Endothelial cell (in vitro differentiated cells): ENCODE measurements at regions not wholly inside any gene's neighbourhood (a gene's known extent, or its start where the extent isn't known, plus 50 kb on each side); places are given as distances from the start of the nearest gene placed in this dataset.

Experiments
- DNase-seq: peaks from one replicate; pipeline ENCODE4 v3.0.0; 2021; ENCODE audit warnings: low spot score
- H3K27ac Mint-ChIP-seq: one replicate; pipeline ENCODE4 v1.8.0; 2021; ENCODE audit warnings: mixed read lengths, inconsistent platforms; ENCODE audit not compliant: unreplicated experiment
- H3K27me3 Mint-ChIP-seq: one replicate; pipeline ENCODE4 v1.8.0; 2021; ENCODE audit warnings: mild to moderate bottlenecking, moderate library complexity, mixed read lengths, inconsistent platforms; ENCODE audit not compliant: unreplicated experiment
- H3K36me3 Mint-ChIP-seq: one replicate; pipeline ENCODE4 v1.8.0; 2021; ENCODE audit warnings: mild to moderate bottlenecking, low read depth, mixed read lengths, inconsistent platforms; ENCODE audit not compliant: unreplicated experiment
- H3K4me1 Mint-ChIP-seq: one replicate; pipeline ENCODE4 v1.8.0; 2021; ENCODE audit warnings: mild to moderate bottlenecking, mixed read lengths, inconsistent platforms; ENCODE audit not compliant: unreplicated experiment
- H3K4me3 Mint-ChIP-seq: one replicate; pipeline ENCODE4 v1.8.0; 2021; ENCODE audit warnings: mild to moderate bottlenecking, mixed read lengths, inconsistent platforms; ENCODE audit not compliant: unreplicated experiment
- H3K9me3 Mint-ChIP-seq: one replicate; pipeline ENCODE4 v1.8.0; 2021; ENCODE audit warnings: mixed read lengths, inconsistent platforms; ENCODE audit not compliant: unreplicated experiment
- CTCF ChIP-seq: fragments of 200-600 bp; sonication (generic); IDR thresholded peaks from one replicate; pipeline ENCODE4 v1.5.0; 2021; ENCODE audit warnings: antibody characterized with exemption; ENCODE audit not compliant: unreplicated experiment

- H3K27ac Mint-ChIP-seq, result no peak overlapping the region
- no peaks in the 10 kb centered on the region for H3K27me3 Mint-ChIP-seq
- no peak overlapping the region for H3K4me3 Mint-ChIP-seq
- H3K4me1 Mint-ChIP-seq, result no peaks in the 10 kb centered on the region
- DNase-seq, result no peak
- TF ChIP-seq CTCF, result no peak
- no peaks in the 10 kb centered on the region for H3K36me3 Mint-ChIP-seq
- H3K9me3 Mint-ChIP-seq, result no peaks in the 10 kb centered on the region
Measured at GRCh38 chr18:45399146-45399545, 216.1 kb upstream of the SLC14A2 start.

DNA sequence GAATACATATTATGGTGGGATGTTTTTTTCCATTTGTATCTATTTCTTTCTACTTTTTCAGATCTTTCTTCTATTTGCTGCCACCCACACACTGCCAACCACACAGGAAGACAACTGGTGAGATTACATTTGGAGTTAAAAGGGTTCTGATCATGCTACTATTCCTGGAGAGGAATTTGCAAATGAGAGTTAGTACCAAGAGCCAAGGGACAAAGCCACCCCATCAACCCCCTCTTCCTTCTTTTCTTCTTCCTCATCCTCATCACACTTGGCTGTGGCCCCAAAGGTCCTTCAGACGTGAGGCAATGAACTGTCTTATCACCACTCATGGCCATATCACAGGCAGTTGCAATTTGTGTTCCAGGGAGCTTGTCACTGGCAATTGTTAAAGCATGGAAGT lies 215.6 kb upstream of the SLC14A2 start:
- Mint-ChIP-seq H3K4me3 (no peak overlapping the region), H3K27me3 (no peaks in the 10 kb centered on the region), H3K27ac (no peak overlapping the region), H3K36me3 (no peaks in the 10 kb centered on the region), H3K4me1 (no peaks in the 10 kb centered on the region), H3K9me3 (no peaks in the 10 kb centered on the region)
- TF ChIP-seq CTCF, result no peak
- DNase-seq, result no peak

DNA sequence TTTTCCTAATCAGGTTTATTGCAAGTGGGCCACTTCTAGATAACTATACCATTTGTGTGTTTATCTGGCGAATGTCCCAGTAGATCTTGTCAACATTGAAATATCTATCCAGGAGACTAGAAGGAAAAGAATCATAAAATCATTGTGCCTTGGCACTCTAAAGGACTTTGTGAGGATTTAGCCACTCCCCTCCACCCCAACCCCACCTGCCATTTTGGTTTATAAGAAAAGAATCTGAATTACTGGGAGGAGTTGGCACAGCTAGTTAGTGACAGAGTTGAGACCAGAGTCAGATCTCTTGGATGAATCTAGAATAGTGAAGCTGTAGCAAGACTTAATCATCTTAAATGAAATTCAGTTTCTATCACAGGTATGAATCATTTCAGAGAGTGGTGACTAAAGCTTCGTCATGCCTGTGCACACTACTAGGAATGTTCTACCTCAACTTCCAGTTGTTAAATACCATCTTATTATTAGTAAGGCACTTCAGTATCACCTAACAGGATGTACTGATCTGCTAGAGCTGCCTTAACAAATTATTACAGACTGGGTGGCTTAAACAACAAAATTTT lies 212.7 kb upstream of the SLC14A2 start:
- TF ChIP-seq CTCF, result no peak
- no peak for DNase-seq
- Mint-ChIP-seq H3K36me3 (no peaks in the 10 kb centered on the region), H3K27me3 (peaks cover 2% of the 10 kb centered on the region), H3K4me1 (no peaks in the 10 kb centered on the region), H3K9me3 (no peaks in the 10 kb centered on the region), H3K4me3 (no peak overlapping the region), H3K27ac (no peak overlapping the region)

DNA sequence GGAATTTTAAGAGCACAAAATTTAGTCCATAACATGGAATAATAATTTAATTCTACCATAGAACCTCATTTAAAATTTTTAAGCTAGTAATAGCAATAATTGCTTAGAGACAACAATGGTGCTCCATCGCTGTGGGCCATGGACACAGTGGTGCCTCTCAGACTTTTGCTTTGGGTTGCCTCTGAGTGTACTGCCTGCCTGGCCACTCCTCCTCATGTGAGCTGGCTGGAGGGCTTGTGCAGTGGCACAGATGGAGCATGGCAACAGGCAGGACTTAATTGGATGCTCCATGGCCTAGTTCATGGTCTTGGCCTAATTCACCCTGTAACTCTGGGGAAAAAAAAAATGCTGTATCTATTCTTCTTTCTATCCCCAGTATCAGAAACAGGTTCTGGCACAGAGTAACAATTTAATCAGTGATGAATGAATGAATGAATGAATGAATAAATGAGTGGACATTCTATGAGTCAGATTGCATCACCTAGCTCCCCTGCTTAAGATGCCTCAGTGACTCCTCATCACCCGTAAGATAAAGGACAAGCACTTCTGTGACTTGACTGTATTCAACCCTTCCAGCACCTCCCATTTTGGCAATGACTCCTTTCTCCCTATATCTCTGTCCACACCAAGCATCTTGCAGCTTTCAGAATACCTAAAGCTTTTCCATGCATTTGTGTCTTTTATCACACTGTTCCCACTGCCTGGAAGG lies 211.8 kb upstream of the SLC14A2 start:
- DNase-seq, result no peak
- H3K36me3 Mint-ChIP-seq, result no peaks in the 10 kb centered on the region
- no peak for TF ChIP-seq CTCF
- no peak overlapping the region for H3K27ac Mint-ChIP-seq
- H3K9me3 Mint-ChIP-seq, result no peaks in the 10 kb centered on the region
- peaks cover 2% of the 10 kb centered on the region for H3K27me3 Mint-ChIP-seq
- no peaks in the 10 kb centered on the region for H3K4me1 Mint-ChIP-seq
- H3K4me3 Mint-ChIP-seq, result no peak overlapping the region

GRCh38 chr18:45408218-45408617 lies 207.1 kb upstream of the SLC14A2 start:
- no peak for DNase-seq
- Mint-ChIP-seq H3K4me1 (no peaks in the 10 kb centered on the region), H3K36me3 (no peaks in the 10 kb centered on the region), H3K27ac (no peak overlapping the region), H3K27me3 (peaks cover 2% of the 10 kb centered on the region), H3K4me3 (no peak overlapping the region), H3K9me3 (no peaks in the 10 kb centered on the region)
- TF ChIP-seq CTCF, result no peak
